NCI-H1694 (cell line): ENCODE measurements at regions not wholly inside any gene's neighbourhood (a gene's known extent, or its start where the extent isn't known, plus 50 kb on each side); places are given as distances from the start of the nearest gene placed in this dataset.
A peak's percentile ranks its signal among the peaks of the same experiment; 100 is the strongest.
"Not testable (repeated sequence)": the region's sequence is repeated elsewhere in the genome, so short reads cannot be mapped to it uniquely, and the experiment has no call there.

Experiments used
- DNase-seq: peaks from one replicate; lab custom pipeline; 2025; lab: John Stamatoyannopoulos, UW

GRCh38 chr11:96447208-96448110, 57.6 kb downstream of the JRKL start:
- no peak for DNase-seq

- no peak for DNase-seq
Measured at GRCh38 chr11:96448225-96448624, 58.4 kb downstream of the JRKL start.

GRCh38 chr11:96456111-96456510, 66.3 kb downstream of the JRKL start:
- DNase-seq, result no peak

- peak; percentile 13 for DNase-seq
Measured at GRCh38 chr11:96459751-96460150, 69.9 kb downstream of the JRKL start.

GRCh38 chr11:96461871-96462270, 72.1 kb downstream of the JRKL start:
- DNase-seq, result no peak

GRCh38 chr11:96464700-96465307, 75.0 kb downstream of the JRKL start:
- peak; percentile 56 for DNase-seq

- no peak for DNase-seq
Measured at GRCh38 chr11:96465512-96465911, 75.7 kb downstream of the JRKL start.

GRCh38 chr11:96466607-96467006, 76.8 kb downstream of the JRKL start:
- DNase-seq, result no peak

GRCh38 chr11:96469776-96470175, 80.0 kb downstream of the JRKL start:
- no peak for DNase-seq

- DNase-seq, result no peak
Measured at GRCh38 chr11:96470521-96470920, 80.7 kb downstream of the JRKL start.

- no peak for DNase-seq
Measured at GRCh38 chr11:96472085-96472484, 82.3 kb downstream of the JRKL start.

- DNase-seq, result no peak
Measured at GRCh38 chr11:96474263-96474662, 84.5 kb downstream of the JRKL start.

- DNase-seq, result no peak
Measured at GRCh38 chr11:96481204-96481603, 91.4 kb downstream of the JRKL start.

- DNase-seq, result no peak
Measured at GRCh38 chr11:96481771-96482170, 92.0 kb downstream of the JRKL start.

- DNase-seq, result no peak
Measured at GRCh38 chr11:96482193-96482592, 92.4 kb downstream of the JRKL start.

- DNase-seq, result no peak
Measured at GRCh38 chr11:96483374-96483955, 93.7 kb downstream of the JRKL start.

GRCh38 chr11:96484361-96484760, 94.5 kb downstream of the JRKL start:
- no peak for DNase-seq

- no peak for DNase-seq
Measured at GRCh38 chr11:96486890-96487611, 97.2 kb downstream of the JRKL start.

- not testable (repeated sequence) for DNase-seq
Measured at GRCh38 chr11:96488911-96489310, 99.1 kb downstream of the JRKL start.

GRCh38 chr11:96500440-96500839, 110.6 kb downstream of the JRKL start:
- no peak for DNase-seq

- no peak for DNase-seq
Measured at GRCh38 chr11:96506041-96506440, 116.2 kb downstream of the JRKL start.

GRCh38 chr11:96506953-96507354, 117.1 kb downstream of the JRKL start:
- DNase-seq, result no peak
